GM18909 (cell line): ENCODE measurements at regions not wholly inside any gene's neighbourhood (a gene's known extent, or its start where the extent isn't known, plus 50 kb on each side); places are given as distances from the start of the nearest gene placed in this dataset.
A peak's percentile ranks its signal among the peaks of the same experiment; 100 is the strongest.

Experiments used
- ATAC-seq: cut with Tn5 transposase; IDR thresholded peaks from one replicate; pipeline ENCODE4 v1.9.1; 2021; ENCODE audit warnings: mild to moderate bottlenecking; ENCODE audit not compliant: unreplicated experiment, poor library complexity

GRCh38 chr2:108133457-108133856 is 106.3 kb upstream of the SULT1C3 start:
- ATAC-seq = no peak

DNA sequence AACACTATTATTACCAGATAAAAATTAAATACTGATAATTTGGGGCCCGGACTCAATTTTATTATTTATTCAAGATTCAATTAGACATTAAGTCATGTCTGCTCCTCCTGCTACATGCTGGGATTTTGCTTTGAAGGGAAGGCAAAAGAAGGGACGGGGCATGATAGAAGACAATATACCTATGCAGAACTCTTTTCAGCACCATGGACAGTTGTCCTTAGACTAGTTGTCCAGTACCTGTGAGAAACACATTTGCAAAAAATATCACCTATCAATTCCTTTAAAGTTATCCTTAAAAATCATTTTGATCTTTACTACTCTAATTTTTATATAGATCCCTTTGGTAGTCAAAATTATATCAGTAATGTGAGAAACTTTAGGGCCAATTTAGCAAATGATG is 100.2 kb upstream of the SULT1C3 start:
- ATAC-seq = no peak

- no peak for ATAC-seq
These were observed 94.0 kb upstream of the SULT1C3 start for GRCh38 chr2:108145557-108146326.

DNA sequence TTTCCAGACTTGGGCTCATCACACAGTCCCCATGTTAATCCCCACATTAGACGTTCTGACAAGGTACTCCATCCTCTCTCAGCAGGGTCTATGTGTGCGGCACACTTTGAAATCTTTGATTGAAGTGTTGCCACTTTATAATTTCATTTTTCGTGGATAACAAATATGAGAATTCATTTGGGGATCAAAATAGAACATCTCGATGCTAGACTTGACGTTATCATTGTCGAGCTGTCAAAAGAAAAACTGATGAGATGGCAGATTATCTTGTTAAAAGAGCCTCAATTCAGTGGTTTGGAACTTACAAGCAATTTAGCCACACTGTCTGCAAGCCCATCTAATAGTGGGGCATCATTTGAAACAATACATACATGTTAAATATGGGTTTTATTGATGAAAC is 91.2 kb upstream of the SULT1C3 start:
- ATAC-seq = no peak

- no peak for ATAC-seq
These were observed 85.3 kb upstream of the SULT1C3 start for GRCh38 chr2:108154366-108155061.

GRCh38 chr2:108161298-108161697 is 78.5 kb upstream of the SULT1C3 start:
- ATAC-seq = no peak

GRCh38 chr2:108164318-108164717 is 75.5 kb upstream of the SULT1C3 start:
- no peak for ATAC-seq

DNA sequence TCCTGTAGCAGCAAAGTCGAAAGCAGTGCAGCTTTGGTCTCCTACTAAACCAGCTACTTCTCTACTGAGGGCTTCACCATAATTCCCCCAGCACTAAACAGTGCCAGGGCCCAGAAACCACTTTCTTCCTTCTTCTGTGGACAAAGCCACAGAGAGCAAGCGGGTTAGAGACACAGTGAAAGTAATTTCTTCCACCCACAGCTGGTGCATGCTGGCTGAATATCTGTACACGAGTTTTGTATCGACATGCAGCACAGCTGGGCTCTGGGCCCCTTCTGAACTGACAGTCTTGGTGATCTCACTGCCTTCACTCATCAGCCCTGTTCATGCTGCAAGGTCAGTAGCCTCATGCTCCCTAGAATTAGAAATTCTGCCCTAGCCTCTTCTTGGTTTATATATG is 74.0 kb upstream of the SULT1C3 start:
- no peak for ATAC-seq

- no peak for ATAC-seq
These were observed 72.1 kb upstream of the SULT1C3 start for GRCh38 chr2:108167699-108168098.

DNA sequence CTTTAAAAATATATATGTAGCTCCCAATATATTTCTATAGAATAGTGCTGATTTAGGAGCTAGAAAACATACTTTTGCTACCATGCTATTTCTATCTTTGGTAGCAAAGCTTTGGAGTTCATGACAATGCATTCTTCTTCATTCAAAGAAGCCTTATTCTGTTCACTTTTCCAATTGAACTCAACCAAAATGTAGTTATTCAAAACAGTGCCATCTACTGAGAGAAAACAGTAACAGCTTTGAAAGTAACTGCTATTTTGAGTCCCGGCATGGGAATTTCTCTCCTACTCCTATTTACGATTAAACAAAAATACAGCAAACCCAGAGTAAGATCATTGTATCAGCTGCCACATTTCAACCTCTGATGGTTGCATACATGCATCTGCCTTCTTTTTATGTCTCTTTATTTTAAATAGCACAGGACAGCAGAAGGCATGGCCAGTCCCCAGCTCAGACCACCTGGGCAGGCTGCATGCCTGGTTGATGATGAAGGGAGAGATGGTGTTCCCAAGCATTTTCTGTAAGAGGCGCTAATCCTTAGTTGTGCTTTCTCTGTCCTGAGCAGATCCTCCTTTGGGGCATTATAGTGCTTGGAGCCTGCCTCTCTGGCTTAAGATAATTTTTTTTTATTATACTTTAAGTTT is 69.7 kb upstream of the SULT1C3 start:
- no peak for ATAC-seq

DNA sequence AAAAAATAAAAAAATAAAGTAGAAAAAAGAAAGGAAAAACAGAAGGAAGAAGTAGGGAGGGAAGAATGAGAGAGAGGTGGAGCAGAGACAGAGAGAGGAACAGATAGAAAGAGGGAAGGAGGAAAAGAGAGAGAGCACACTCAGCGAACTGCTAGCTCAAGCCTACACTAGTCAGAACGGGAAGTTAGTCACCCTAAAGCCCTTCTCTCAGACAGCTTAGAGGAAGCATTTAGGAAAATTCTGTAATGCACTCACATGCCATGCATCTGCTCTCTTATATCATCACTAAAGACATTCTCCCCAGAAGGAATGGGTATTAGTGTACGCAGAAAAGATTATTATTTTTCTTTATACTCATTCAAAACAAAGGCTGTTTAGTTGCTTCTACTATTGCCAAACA is 68.1 kb upstream of the SULT1C3 start:
- no peak for ATAC-seq

DNA sequence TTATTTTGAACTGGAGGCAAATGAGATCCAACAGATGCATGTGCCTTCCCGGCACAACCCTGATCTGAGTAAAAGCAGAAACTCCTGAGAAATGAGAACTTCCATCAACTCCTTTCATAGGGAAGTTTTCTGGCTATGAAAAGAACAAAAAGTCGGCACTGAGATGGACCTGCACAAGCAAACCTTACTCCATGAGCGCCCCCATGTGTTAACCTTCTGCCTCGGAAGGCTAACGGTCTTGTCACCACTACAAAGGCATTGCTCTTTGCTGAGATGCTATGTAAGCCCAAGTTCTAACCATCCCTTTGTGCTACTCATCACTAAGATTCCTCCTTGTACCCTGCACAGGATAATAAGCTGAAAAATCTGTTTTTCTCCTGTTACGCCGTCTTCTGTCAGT is 57.3 kb upstream of the SULT1C3 start:
- ATAC-seq = no peak

DNA sequence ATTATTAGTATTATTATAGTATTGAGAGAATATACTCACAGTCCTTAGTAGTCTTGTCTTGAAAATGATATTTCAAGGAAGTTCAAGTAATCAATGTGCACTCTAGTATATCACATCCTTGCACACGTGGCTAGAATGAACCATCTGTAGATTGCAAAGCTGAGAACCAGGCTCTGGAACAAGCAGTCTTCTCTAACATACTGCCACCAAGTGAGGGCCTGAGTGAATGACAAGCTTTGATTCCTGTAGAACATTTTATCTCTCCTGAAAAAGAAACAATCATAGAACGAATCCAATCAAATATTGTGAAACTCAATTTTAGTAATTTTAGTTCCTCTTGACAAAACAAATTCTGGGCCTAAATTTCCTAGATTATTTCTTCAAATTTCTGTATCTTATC is 55.3 kb upstream of the SULT1C3 start:
- ATAC-seq = peak; percentile 68

DNA sequence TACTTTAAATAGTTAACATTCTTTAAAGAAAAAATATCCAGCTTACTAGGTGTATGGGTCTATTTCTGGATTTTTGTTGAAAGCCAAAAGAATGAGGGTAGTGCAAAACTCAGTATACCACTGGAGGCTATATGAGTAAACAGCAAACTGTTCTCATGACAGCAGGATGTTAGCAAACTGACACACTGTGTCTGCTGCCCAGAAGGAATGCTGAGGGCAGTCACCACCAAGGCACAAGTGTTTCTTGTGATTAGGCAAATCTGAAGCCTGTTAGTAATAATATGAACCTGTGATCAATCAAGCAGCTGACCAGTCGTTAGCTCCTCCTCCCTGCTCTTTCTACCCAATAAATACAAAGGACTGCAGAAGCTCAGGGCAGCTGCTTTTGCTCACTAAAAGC is 50.5 kb upstream of the SULT1C3 start:
- ATAC-seq = no peak
